HG02623 (cell line): ENCODE measurements at regions not wholly inside any gene's neighbourhood (a gene's known extent, or its start where the extent isn't known, plus 50 kb on each side); places are given as distances from the start of the nearest gene placed in this dataset.

Experiments
- ATAC-seq: cut with Tn5 transposase; IDR thresholded peaks from one replicate; pipeline ENCODE4 v1.9.1; 2021; ENCODE audit warnings: moderate library complexity; ENCODE audit not compliant: unreplicated experiment

DNA sequence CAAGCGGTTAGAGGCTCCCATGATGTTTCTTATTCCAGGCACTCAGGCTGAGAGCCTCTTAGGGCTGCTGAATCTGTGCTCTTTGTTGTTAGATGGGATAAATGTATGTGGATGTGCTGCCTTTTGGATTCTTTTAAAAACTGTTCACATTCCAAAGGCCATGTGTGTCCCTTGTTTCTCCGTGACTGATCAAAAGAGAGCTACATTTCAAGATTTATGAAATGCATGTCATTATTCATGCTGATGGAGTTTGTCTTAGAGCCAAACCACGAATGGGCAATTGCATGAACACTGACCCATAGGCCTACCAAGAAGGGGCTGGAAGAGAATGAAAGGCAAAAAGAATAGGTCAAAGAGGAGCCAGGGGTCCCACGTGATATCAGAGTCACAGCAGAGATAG lies 104.9 kb upstream of the TSHZ2 start:
- no peak for ATAC-seq

DNA sequence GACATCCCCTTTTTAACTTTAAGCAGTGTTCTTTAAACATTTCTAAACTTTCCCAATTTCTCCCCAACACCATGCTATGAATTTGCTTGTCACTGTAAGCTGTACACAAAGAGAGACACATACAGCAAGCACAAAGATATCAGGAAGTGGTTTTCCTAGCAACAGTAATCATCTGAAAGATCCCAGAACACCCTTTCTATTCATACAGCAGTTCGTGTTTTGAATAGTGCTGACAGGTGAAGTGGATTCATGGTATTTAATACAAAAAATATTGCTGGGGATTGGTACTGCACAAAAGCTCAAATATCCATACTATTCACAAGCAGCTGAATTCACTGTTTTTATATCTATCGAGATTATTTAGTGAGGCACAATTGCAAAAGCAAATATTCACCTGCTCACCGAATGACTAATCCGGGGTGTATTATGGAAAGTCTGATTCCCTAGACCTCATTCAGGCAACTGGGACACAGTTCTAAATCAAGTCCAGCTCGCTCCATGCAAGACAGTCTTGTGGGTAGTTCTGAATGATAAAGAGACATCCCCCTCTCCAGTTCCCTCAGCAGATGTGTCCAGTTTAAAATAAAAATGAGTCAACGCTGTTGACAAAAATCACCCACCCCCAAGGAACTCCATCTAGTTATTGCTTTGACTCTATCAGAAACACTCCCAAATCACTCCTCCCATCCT lies 107.1 kb upstream of the TSHZ2 start:
- no peak for ATAC-seq

DNA sequence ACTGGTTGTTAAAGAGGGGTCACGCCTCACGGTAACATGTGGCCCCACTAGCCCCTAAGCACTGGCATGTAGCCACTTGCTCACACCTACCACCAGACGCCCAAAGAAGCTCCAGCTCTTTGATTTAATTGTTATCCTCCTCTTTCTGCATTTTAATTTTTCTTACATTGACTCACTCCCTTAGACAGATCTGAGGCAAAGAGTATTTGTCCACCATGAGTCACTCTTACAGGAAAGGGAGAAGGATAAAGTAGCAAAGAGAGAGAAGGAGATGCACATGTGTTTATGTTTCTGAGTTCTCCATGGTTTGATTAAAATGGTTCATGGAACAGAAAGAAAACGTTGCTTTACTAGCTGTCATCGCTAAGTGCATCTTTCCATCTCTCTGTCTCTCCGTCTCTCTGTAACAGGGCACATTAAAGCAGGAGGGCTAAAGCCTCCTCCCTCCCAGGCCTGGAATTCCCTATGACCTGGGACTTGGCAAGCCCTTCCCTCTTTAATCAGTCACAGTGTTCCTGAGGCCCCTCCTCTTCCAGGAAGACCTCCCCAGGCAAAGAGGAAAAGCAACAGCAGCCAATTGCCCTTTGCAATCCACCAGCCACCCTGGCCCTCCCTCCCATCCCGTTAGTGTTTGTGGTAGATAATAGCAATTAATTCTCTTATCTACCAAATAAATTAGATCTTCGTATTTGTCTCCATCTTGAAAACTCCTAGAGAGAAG lies 112.8 kb upstream of the TSHZ2 start:
- no peak for ATAC-seq

DNA sequence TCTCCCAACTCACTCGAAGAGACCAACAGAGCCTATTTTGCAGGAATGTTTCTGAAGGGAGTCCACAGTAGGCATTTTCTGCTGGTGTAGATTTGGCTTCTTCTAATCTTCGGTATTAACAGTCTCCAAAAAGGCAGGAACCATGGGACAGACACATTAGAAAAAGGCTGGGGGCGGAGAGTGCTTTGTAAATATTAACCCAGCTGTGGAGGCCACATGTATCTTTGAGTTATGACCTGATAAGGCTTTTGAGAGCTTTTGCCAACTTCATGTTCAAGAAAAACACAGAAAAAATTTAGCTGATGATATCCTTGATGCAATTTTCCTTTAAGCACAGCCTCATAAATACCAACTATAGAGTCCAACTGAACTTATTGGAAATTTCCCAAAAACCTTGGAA lies 119.4 kb upstream of the TSHZ2 start:
- no peak for ATAC-seq

DNA sequence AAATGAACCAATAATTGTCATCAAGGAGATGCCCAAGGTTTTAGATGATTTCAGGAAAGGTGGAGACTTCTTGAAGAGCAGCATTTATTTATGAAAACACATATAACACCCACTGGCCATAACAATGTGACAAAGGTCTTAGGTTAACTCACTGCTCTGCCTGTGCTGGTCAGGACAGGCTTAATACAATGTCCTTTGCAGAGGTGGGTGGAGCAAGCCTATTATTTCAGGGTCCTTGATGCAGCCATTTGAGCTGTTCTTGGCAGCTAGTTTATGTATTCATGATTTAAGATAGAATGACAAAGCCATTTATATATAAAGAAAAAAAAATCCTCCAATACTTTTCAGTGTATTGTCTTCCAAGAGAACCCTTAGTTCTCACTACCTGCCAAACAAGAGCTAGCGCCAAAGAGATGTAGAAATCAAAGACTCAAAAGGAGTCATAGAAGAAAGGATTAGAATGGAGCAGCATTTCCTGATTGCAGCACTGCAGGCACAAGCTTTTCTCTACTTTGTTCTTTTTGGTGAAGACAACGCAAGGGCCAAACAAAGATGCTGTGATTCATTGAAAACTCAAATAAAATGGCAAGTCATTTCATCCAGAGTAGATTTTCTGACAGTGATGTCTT lies 124.3 kb upstream of the TSHZ2 start:
- ATAC-seq, result no peak

DNA sequence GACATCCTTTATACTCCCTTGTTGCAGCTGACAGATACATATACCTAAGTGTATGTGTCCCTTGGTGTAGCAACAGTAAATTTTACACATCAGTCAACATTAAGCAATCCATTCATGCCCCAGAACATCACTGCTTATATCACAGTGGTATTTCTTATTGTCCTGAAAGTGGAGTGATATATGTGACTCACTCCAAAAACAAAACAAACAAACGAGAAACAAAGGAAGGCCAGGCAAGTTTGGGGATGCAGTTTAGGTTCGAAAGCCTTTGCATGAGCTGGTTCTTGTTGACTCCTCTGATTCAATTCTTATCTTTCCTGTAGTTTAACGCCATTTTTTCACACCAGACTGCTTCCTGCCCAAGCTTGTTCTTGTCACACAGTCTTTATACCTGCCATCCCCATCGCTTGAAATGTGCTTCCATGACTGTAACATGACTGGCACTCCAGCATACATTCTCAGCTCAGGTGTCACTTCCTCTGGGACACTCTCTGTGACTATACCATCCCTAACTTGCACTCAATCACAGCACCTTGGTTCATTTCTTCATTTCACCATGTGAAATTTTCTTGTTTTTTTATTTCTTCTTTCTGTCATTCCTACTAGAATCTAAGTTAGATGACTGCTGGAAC lies 125.0 kb upstream of the TSHZ2 start:
- no peak for ATAC-seq

DNA sequence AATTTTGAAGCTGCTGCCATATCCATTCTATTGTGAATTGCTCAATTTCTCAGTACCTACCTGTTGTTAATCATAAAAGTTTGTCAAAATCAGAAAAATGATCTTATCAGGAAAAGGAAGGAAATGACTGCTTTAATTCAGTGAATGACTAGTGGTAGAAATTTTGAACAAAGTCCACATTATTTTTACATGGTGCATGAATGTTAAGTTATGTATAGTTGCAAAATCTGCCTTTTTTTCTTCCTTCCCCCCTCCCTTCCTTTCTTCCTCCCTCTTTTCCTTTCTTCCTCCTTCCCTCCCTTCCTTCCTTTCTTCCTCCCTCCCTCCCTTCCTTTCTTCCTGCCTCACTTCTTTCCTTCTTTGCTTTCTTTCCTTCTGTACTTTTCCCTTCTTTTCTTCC lies 127.1 kb upstream of the TSHZ2 start:
- ATAC-seq, result no peak

DNA sequence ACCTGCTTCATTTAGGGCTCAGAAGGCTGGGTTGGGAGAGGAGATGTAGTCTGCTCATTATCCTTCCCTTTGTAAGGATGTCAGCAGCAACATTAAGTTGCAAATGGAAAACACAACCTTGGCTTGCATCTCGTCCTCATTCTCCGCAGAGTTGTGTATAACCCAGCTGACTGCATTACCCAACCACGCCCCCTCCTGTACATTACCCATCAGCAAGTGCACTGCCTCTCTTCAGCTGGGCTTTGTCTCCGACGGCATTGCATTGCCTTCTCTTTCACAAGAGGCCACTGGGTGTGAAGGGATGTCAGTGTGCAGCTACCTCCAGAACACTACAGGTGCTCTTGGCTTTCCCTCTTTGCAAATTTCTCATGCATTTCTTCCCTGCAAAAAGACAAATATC lies 128.7 kb upstream of the TSHZ2 start:
- ATAC-seq, result no peak

DNA sequence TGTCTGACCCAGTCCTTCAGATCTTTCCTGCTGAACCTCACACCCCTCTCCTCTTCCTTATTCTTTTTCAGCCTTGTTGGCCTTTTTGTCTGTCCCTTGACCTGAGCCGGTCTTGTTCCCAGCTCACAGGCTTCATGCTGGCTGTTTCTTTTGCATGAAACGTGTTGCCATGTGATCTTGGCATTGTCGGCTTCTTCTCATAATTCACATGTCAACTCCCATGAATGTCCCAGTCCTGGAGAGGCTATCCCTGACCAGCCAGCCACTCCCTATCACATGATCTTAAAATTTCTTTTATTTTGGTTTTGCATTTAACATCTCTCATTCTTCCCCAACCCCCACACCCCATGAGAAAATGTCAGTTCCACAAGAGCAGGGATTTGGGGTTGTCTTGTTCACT lies 131.2 kb upstream of the TSHZ2 start:
- no peak for ATAC-seq

DNA sequence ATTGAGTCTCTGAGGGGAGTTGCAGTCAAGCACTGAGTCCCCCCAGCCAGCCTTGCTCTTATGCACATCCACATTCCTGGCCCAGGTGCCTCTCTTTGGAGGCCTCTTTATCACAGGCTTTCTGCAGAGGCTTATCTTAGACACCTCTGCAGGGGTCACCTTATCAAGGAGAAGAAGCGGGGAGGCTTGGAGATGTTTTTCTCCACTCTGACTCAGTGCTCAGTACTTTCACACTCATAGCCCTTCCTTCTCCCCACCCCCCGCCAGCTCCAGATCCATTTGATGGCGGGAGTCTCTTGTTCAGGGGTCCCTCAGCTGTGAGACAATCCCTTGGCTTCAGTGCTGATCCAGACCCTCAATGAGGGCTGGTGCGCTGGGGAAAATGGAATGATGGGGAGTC lies 132.1 kb upstream of the TSHZ2 start:
- ATAC-seq, result no peak

DNA sequence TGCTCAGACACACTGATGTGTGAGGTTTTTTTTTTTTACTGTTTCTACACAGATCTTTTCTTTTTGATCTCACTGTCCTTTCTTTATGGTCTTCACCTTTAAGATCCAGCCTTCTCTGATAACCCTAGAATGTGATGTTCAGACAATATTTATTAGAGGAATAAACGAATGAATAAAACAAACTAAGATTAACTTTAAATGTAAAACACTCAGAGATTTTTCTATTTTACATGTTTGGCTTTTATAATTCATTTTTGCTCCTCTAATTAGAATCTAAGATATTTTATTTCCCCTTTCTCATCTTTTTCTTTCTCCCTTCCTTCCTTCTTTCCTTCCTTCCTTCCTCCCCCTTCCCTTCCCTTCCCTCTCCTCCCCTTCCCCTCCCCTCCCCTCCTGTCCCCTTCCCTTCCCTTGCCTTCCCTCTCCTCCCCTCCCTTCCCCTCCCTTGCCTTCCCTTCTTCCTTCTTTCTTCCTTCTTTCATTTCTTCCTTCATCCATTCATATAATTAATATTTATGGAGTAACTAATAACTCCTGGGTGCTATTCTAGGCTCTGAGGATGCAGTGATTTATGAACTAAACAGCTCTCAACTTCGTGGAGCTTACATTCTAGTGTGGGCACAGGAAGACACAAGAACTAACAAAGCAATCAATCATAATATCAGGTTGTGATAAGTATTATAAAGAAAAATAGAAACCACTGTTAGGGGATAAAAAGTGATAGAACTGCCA lies 133.5 kb upstream of the TSHZ2 start:
- no peak for ATAC-seq

DNA sequence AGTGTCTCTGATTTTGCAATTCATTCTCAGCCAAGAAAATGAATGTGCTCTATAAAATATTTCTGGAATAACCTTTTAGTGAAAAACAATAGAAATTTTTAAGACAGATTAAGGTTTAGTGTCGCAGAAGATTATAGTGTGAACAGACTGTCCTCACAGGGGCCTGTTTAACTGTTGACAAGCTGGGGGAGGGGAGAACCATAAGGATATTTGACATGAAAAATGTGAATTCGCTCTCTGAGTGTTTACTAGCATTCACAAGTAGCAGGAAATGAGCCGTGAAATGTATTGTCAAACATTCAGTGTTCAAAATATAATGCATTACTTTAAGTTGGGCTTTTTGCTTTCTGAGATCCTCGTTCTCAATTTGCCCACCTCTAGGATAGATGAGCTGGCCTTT lies 134.8 kb upstream of the TSHZ2 start:
- ATAC-seq, result no peak

DNA sequence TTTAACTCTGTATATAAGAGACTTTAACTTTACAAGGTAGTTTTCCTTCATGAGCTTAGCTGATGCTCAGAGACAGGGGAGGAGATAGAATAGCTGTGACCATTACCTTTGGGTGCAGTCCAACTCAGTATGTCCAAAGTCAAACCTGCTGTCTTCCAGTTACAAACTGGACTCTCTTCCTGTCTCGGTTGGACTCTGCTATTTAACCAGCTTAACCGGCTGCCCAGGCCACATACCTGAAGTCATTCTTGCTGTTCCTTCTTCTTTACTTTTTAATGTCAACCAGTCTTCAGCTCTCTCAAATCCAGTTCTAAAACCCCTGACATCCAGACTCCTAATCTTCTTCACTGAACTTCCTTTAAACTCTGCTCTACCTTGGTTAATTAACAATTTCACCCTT lies 138.3 kb upstream of the TSHZ2 start:
- ATAC-seq, result no peak

DNA sequence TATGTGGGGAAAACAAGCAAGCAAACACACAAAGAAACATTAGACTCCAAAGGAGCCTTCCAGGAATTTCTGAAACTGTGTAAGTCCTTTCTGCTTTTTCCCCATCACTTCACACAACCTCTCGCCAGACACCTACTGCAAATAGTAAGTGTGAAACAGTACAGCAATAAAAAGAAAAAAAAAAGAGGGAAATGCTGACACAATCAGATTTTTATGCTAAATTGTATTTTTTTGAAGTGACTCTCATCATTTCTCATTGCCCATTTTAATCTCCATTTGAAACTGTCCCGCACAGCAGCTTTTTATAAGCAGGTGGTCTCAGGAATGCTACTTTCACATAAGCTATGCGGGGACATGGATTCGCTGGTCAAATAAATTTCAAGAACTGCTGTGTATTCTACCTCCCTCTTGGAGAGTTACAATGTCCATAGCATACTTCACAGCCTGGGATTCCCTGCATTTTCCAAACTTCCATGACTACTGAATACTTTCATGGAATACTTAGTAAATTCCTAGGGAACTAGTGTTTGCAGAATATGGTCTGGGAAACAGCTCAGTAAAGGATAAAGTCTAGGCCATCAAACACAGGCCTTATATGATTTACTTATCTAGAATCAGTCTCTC lies 139.9 kb upstream of the TSHZ2 start:
- no peak for ATAC-seq

DNA sequence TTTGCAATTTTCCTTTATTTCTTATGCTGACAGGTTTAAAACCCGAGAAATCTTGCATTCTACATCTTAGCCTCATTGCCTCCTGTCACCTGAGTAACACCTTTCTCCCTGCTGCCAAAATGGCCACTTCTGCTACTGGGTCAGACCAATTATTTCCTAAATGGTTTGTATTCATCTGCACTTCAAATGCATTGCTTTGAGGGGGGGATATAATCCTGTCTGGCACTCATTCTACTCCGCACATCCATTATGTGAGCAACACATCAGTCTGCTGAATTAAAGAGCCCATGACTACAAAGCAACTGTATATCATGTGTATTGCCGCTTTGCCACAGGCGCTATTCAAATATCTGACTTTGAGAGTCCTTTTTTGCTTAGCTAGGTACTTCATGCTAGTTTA lies 141.6 kb upstream of the TSHZ2 start:
- ATAC-seq, result no peak

DNA sequence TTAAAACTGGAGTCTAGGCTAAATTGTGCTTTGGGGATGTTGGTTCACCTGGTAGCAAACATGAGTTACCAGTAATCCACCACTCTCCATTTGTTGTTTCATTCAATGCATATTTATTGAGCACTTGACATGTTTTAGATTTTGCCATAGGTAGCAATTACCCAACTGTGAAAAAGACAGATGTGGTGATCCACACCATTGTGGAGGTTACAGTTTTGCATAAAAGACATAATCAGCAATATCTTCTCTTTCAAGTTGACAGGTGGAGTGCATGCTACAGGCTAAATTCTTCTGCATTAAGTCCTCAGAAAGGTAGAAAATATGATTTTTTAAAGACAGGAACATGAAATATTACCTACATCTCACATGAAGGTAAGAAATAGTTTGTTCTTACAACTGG lies 143.0 kb upstream of the TSHZ2 start:
- ATAC-seq, result no peak

DNA sequence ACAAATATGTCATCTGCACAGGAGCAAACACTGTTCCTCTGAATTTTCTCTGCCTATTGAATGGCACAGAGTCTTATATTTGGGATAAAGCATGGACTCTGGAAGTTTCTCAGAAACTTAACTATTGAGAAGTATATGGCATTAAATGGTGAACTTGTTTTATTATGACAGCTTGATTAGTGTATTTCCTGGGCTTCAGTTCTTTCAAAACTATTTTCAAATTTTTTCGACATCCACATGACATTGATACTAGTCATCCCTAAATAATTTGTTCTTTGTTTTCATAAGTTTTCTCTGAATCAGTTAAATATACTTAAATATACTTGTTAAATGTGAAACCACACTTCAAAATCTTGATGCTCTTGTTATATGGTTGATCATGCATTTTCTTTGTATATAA lies 144.0 kb upstream of the TSHZ2 start:
- no peak for ATAC-seq

DNA sequence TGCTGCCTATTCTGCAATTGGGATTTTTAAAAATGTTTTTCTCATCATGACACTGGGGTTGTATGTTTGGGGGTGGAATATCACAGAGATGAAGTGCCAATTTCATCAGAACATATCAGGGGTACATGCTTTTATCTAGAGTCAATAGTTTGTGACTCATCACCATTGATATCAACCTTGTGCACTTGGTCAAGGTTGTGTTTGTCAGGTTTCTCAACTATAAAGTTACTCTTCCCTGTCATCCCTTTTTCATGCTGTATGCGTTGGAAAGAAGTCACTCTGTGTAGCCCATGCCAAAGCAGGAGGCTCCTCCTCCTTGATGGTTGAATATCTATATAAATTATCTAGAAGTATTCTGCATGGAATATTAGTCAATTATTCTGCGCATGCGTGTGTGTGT lies 145.4 kb upstream of the TSHZ2 start:
- ATAC-seq, result no peak

DNA sequence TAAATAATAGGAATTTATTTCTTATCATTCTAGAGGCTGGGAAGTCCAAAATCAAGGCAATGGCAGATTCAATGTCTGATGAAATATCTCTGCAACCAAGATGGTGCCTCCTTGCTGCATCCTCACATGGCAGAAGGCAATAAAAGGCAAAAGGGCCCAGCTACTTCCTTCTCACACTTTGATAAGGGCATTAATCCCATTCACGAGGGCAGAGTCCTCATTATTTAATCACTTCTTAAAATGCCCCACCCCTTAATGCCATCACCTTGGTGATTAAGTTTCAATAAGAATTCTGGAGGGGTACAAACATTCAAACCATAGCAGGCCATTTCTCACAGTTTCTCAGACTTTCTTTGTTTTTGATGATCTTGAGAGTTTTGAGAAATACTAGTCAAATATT lies 145.8 kb upstream of the TSHZ2 start:
- ATAC-seq, result no peak

DNA sequence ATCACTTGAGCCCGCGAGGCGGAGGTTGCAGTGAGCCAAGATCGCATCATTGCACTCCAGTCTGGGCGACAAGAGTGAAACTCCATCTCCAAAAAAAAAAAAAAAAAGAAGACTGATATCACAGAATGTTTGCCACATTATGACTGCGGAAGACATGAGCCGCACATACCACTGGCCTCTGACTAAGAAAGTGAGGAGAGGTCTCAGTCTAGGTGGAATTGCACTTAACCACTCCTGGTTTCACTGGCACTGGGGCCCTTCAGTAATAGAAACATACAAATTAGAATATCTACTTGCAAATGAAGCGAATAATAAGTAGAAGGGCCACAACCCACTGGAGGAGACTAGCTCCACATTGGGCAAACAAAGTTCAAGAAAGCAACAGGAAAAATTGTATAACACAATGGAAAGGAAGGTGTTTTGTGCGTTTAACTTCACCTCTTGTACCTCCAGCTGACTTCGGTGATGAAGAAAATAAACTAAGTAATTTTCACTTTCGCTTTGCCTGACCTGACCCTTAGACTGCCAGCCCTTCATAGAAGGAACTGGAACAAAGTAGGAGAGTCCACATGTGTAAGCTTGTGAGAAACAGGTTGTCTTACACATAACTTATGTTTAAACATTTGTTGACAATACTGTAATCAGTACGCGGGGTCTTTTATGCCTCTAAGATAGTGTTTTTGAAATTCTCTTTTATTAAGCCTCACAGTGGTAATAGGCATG lies 147.5 kb upstream of the TSHZ2 start:
- no peak for ATAC-seq
